HCT116 (cell line): ENCODE measurements at regions not wholly inside any gene's neighbourhood (a gene's known extent, or its start where the extent isn't known, plus 50 kb on each side); places are given as distances from the start of the nearest gene placed in this dataset.
"Not testable (repeated sequence)": the region's sequence is repeated elsewhere in the genome, so short reads cannot be mapped to it uniquely, and the experiment has no call there.

Experiments used
- CTCF ChIP-seq, 3 experiments: fragments of 200-600 bp in 1 of 3; sonication (generic) in 1 of 3; IDR thresholded peaks in 2 of 3; conservative IDR thresholded peaks in 1 of 3; 2 replicates each; pipeline ENCODE4 v1.5.1; 2012 to 2017; ENCODE audit warnings: low read depth in 2 of 3, low read length in 2 of 3, antibody characterized with exemption in 1 of 3, borderline replicate concordance in 1 of 3, control low read depth in 1 of 3, mild to moderate bottlenecking in 1 of 3, mixed read lengths in 1 of 3, mixed run types in 1 of 3, moderate library complexity in 1 of 3; ENCODE audit not compliant: insufficient read depth in 1 of 3
- EZH2phosphoT487 ChIP-seq: fragments of 200-600 bp; IDR thresholded peaks from 2 replicates; pipeline ENCODE4 v1.6.1; 2018; ENCODE audit warnings: antibody characterized with exemption, borderline replicate concordance
- POLR2AphosphoS5 ChIP-seq: IDR thresholded peaks from 2 replicates; pipeline ENCODE4 v1.6.1; 2011; ENCODE audit warnings: mild to moderate bottlenecking, low read depth, low read length, moderate library complexity
- SIN3A ChIP-seq: IDR thresholded peaks from 2 replicates; pipeline ENCODE4 v1.6.1; 2012; ENCODE audit warnings: low read depth

- TF ChIP-seq CTCF (IDR thresholded peaks at IDR 0.05 in 2 of 3, conservative IDR thresholded peaks at IDR 0.05 in 1 of 3; ENCODE audit: borderline replicate concordance in 1 of 3, insufficient read depth in 1 of 3, low read depth in 2 of 3, low read length in 2 of 3); EZH2phosphoT487; SIN3A; POLR2AphosphoS5: not testable (repeated sequence)
Measured at GRCh38 chr2:57232341-57232740, 814.3 kb upstream of the VRK2 start.
